ENCODE measurements at regions not wholly inside any gene's neighbourhood (a gene's known extent, or its start where the extent isn't known, plus 50 kb on each side); places are given as distances from the start of the nearest gene placed in this dataset.

DNA sequence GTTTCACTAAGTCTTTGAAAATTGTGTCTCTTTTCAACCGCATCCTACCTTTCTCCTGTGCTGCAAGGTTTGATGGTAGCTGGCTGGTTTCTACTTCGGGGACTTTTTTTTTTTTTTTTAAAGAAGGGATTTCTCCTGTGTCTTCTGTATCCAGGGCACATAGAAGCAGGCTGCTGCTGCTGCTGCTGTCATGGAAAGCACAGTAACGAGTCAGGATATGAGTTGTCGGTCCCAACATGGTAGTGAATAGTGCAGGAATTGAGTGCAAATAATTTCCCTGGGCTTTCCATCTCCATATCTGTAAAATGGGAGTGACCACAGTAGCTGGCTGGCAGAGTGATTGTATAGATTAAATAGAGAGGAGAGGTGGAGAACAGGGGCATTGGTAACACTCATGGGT, 118.3 kb upstream of the NAV2 start:
- no peak for DNase-seq (ENCODE audit: low read depth, low spot score)
- POLR2A ChIA-PET: interaction anchor here (1.2 kb wide), 1 partner anchor 120 kb away, joined by 4 read pairs; no protein-coding TSS in a partner anchor
- CTCF ChIA-PET: interaction anchor here (1.7 kb wide), 1 partner anchor 30 kb away, joined by 4 read pairs; no protein-coding TSS in a partner anchor
- no peak overlapping the region for H3K4me3 ChIP-seq (ENCODE audit: low read depth, low read length)
- no peaks in the 10 kb centered on the region for H3K9me3 ChIP-seq (ENCODE audit: control insufficient read depth, insufficient read depth, low read length)
- no peak overlapping the region for H3K27ac ChIP-seq (ENCODE audit: low read depth, low read length)
- H3K27me3 ChIP-seq (ENCODE audit: control insufficient read depth, insufficient read depth, low read length): no peaks in the 10 kb centered on the region
- TF ChIP-seq, protein P1, sequence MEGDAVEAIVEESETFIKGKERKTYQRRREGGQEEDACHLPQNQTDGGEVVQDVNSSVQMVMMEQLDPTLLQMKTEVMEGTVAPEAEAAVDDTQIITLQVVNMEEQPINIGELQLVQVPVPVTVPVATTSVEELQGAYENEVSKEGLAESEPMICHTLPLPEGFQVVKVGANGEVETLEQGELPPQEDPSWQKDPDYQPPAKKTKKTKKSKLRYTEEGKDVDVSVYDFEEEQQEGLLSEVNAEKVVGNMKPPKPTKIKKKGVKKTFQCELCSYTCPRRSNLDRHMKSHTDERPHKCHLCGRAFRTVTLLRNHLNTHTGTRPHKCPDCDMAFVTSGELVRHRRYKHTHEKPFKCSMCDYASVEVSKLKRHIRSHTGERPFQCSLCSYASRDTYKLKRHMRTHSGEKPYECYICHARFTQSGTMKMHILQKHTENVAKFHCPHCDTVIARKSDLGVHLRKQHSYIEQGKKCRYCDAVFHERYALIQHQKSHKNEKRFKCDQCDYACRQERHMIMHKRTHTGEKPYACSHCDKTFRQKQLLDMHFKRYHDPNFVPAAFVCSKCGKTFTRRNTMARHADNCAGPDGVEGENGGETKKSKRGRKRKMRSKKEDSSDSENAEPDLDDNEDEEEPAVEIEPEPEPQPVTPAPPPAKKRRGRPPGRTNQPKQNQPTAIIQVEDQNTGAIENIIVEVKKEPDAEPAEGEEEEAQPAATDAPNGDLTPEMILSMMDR (IDR thresholded peaks at IDR 0.05; ENCODE audit: low read depth, low read length): no peak

DNA sequence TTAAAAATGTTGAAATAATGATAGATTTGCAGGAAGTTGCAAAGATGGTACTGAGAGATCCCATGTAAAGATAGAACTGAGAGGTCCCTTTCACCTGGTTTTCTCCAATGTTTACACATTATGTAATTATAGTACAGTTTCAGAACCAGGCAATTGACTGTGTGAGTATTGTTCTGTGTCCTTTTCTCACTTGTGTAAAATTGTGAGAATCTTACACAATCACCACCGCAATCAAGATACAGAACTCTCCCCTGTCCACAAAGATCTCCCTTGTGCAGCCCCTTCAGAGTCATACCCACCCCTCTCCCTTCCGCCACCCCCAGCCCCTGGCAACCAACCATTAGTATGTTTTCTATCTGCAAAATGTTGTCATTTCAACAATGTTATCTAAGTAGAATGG, 119.8 kb upstream of the NAV2 start:
- no peak for DNase-seq (ENCODE audit: low read depth, low spot score)
- Histone ChIP-seq H3K4me3 (ENCODE audit: low read depth, low read length) (no peak overlapping the region), H3K27ac (ENCODE audit: low read depth, low read length) (no peak overlapping the region), H3K27me3 (ENCODE audit: control insufficient read depth, insufficient read depth, low read length) (no peaks in the 10 kb centered on the region), H3K9me3 (ENCODE audit: control insufficient read depth, insufficient read depth, low read length) (no peaks in the 10 kb centered on the region)
- POLR2A ChIA-PET: interaction anchor here (0.7 kb wide), 1 partner anchor 279 kb away, joined by 9 read pairs; no protein-coding TSS in a partner anchor
- TF ChIP-seq, protein P1 (IDR thresholded peaks at IDR 0.05; ENCODE audit: low read depth, low read length): no peak
- CTCF ChIA-PET: interaction anchor here (0.6 to 1.7 kb wide), 3 partner anchors 28 to 521 kb away, joined by 4 to 5 read pairs (median 4); no protein-coding TSS in a partner anchor

DNA sequence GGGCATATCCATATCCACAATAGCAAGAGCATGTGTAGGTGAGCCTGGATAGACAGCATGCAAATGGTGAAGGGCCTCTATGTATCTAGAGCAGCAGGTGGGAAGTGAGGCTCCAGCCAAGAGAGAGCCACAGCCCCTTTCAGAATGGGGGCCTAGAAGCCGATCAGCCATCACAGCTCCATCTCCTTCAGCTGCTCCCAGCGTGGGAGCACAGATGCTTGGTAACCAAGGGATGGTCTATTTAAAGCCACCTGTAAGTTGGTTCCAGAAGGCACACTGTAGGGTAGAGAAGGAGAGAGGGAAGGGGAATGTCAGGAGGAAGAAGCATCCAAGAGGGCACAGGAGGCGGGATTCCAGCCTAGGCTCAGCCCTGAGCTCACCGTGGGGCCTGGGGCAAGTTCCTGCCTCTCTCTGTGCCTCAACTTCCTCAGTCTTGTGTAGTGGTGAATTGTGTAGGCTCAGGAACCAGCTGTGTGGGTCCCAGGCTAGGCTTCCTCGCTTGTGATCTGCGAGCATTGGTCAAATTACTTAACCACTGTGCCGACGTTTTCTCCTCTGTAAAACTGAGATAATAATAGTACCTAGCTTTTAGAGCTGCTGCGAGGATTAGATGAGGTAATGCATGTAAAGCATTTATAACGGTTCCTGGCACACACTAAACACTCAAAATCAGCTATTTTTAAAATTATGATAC, 122.9 kb upstream of the NAV2 start:
- CTCF ChIA-PET: interaction anchor here (0.6 to 1.0 kb wide), 3 partner anchors 25 to 348 kb away, joined by 3 read pairs; no protein-coding TSS in a partner anchor
- DNase-seq (ENCODE audit: low read depth, low spot score): no peak
- TF ChIP-seq, protein P1 (IDR thresholded peaks at IDR 0.05; ENCODE audit: low read depth, low read length): no peak
- Histone ChIP-seq H3K4me3 (ENCODE audit: low read depth, low read length) (no peak overlapping the region), H3K27ac (ENCODE audit: low read depth, low read length) (no peak overlapping the region), H3K9me3 (ENCODE audit: control insufficient read depth, insufficient read depth, low read length) (no peaks in the 10 kb centered on the region), H3K27me3 (ENCODE audit: control insufficient read depth, insufficient read depth, low read length) (no peaks in the 10 kb centered on the region)
- POLR2A ChIA-PET: interaction anchor here (0.5 to 0.6 kb wide), 2 partner anchors 26 to 343 kb away, joined by 3 to 5 read pairs; no protein-coding TSS in a partner anchor

DNA sequence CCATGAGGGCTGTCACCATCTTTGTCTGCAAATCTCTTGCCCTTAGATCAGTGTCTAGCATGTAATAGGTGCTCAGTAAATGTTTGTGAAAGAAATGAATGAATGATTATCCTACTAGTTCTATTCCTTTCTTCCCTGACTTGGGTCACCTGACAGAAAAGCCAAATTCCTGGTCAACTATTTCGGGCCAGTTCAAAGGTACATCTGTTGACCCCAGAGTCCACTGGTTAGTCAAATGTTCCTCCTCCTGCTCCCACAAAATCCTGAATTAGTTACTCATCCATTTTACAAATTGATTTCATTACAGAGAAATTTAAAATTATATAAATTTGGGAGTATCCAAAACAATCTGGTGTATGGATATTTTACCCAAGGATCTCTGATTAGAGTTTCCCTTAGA, 124.7 kb upstream of the NAV2 start:
- no peaks in the 10 kb centered on the region for H3K27me3 ChIP-seq (ENCODE audit: control insufficient read depth, insufficient read depth, low read length)
- H3K4me3 ChIP-seq (ENCODE audit: low read depth, low read length): no peak overlapping the region
- ChIA-PET POLR2A (no interaction called here), CTCF (interaction anchor here (1.2 kb wide), 1 partner anchor 24 kb away, joined by 3 read pairs; no protein-coding TSS in a partner anchor)
- no peak for DNase-seq (ENCODE audit: low read depth, low spot score)
- H3K27ac ChIP-seq (ENCODE audit: low read depth, low read length): no peak overlapping the region
- H3K9me3 ChIP-seq (ENCODE audit: control insufficient read depth, insufficient read depth, low read length): no peaks in the 10 kb centered on the region
- TF ChIP-seq, protein P1 (IDR thresholded peaks at IDR 0.05; ENCODE audit: low read depth, low read length): no peak

DNA sequence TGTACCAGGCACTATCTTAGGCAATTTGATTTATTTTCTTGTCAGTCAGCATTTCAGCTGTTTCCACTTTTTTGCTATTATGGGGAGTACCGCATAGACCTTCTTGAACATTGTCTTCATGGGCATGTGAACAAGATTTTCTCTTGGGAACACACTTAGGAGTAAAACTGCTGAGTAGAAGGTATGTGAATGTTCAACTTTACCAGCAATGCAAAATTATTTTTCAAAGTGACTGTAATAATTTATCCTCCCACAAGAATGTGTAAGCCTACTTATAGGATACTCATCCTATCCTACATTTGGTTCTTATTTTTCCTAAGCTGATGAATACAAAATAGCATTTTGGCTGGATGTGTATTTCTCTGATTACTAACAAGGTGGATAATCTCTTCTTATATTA, 132.0 kb upstream of the NAV2 start:
- no peak overlapping the region for H3K4me3 ChIP-seq (ENCODE audit: low read depth, low read length)
- H3K27ac ChIP-seq (ENCODE audit: low read depth, low read length): no peak overlapping the region
- no peaks in the 10 kb centered on the region for H3K9me3 ChIP-seq (ENCODE audit: control insufficient read depth, insufficient read depth, low read length)
- CTCF ChIA-PET: interaction anchor here (0.9 to 2.9 kb wide), 4 partner anchors 15 to 325 kb away, joined by 3 to 13 read pairs (median 3); no protein-coding TSS in a partner anchor
- DNase-seq (ENCODE audit: low read depth, low spot score): no peak
- TF ChIP-seq, protein P1 (IDR thresholded peaks at IDR 0.05; ENCODE audit: low read depth, low read length): no peak
- POLR2A ChIA-PET: no interaction called here
- no peaks in the 10 kb centered on the region for H3K27me3 ChIP-seq (ENCODE audit: control insufficient read depth, insufficient read depth, low read length)
